NOMO-1 treated with DMSO at 0.1 percent for 48 hours (cell line): ENCODE measurements at regions not wholly inside any gene's neighbourhood (a gene's known extent, or its start where the extent isn't known, plus 50 kb on each side); places are given as distances from the start of the nearest gene placed in this dataset.

Experiments used
- DNase-seq: peaks from one replicate; lab custom pipeline; 2025; ENCODE audit not compliant: unreplicated experiment; lab: John Stamatoyannopoulos, UW

DNA sequence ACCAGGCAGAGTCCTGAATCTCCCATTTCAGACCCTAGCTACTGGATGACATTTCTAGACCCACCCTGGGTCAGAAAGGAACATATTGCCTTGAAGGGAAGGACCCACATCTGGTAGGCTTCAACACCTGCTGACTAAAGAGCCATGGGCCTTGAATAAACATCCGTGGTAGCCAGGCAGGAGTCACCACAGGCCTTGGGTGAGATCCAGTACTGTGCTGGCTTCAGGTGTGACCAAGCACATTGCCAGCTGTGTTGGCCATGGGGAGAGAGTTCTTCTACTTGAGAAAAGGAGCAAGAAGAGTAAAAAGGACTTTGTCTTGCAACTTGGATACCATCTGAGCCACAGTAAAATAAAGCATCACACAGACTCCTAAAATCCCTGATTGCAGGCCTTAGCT is 332.6 kb downstream of the SLC16A7 start:
- DNase-seq = no peak

DNA sequence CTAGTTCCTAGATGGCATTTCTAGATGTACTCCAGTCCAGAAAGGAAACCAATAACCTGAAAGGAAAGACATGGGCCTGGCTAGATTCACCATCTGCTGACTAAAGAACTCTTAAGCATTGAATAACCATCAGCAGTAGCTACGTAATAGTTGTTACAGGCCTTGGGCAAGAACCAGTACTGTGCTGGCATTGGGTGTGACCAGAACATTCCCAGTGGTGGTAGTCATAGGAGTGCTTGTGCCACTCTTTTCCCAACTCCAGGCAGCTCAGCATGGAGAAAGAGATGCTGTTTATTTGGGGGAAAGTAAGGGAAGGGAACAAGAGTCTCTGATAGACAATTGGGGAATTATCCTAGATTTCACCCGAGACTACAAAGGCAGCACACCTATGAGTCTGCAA is 333.3 kb downstream of the SLC16A7 start:
- no peak for DNase-seq

DNA sequence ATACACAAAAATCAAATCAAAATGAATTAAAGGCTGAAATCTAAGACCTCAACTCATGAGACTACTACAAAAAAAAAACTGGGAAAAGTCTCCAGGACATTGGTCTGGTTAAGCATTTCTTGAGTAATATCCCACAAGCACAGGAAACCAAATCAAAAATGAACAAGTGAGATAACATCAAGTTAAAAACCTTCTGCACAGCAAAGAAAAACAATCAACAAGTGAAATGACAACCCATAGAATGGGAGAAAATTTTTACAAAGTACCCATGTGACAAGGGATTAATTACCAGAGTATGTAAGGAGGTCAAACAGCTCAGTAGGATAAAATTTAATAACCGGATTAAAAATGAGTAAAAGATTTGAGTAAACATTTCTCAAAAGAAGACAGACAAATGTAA is 338.7 kb downstream of the SLC16A7 start:
- DNase-seq = no peak

DNA sequence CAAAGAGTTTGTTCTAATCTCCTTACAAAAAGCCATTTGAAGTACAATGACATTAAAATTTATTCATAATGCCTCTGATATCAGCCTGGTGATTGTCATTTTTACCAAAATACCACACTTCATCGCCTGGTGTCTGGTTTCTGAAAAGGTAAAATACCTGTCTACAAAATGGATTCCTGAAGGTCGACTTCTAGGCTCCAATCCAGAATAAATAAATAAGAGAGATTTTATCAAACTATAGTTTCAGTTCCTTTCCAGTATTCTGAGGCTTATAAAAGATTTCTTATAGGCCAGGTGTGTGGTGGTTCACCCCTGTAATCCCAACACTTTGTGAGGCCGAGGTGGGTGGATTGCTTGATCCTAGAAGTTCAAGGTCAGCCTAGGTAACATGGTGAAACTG is 340.7 kb downstream of the SLC16A7 start:
- no peak for DNase-seq

DNA sequence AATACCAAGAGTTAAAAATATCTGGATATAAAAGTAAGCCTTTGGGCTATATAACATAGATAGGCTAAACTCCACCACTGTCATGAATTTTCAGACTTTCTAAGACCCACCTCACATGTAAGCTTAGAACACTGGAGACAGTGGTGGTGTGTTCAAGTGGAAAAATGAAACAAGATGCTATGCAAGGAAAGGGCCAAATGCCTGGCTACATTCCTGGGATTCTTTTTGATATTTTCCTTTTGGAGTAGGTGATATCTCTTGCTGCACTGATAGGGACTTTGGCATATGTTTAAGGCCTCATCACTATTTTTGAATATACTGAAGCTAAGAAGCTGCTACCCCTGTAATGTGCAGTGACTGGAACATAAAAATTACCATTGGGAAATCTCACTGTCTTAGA is 341.3 kb downstream of the SLC16A7 start:
- DNase-seq = no peak

DNA sequence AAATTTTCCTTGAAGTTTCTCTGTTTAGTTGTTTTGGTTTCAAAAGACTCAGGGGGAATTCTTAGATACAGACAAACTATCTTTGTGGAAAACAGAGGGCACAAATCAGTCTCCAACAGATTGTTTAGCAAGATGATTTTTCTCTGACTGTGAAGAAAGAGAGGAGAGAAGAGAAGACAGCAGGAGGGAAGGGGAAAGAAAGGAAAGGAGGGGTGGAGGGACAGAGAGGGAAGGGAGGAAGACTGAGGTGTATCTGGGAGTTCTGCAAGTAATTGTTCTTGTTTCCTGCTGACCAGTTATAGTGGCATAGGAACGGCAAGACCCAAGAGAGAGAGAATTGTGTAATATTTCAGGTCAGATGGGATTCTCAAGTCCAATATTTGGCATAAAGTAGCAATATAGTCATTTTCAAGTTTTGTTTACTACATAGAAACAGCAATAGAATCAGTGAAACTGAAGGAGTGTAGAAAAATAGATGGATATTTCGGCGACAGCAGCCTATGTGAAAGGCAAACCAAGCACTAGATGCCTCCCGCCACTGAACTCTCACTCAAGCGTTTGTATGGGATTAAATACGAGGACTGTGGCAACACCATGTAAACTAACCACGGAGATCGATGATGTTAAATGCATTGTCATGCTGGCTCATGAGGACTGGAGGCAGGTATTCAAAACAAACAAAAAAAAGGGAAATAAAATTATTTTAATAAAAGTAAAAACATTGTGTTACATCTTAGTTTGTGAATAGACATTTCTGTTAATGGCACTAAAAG is 342.5 kb downstream of the SLC16A7 start:
- no peak for DNase-seq

DNA sequence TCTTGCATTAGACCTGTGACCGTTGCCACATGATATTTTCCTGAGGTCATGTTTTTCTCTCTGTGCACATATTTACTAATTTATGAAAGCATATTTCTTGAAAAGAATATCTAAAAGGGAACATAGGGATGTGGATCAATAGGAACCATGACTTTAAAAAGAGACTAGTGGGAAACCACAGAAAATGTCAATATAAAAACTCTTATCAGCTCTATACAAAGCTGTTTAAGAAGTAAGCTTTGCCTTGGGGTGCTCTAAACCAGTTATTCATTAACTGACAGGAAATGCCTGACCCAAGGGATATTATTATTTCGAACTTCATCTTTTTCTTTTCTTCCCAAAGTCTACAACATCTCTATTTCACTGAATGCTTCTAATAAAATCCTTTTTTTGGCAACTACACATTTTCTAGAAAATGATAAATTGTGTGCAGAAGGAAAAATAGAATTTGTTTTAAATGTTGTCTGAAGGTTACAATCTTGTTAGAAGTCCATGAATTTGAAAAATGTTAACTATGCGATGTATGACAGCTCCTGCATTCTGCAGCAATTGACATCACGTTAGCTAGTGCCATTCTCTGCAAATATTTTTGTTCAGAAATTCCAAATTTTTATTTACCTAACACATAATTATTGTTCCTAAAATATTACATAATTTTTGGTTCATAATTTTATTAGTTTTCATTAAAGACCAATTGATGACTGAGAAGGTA is 345.0 kb downstream of the SLC16A7 start:
- DNase-seq = no peak

DNA sequence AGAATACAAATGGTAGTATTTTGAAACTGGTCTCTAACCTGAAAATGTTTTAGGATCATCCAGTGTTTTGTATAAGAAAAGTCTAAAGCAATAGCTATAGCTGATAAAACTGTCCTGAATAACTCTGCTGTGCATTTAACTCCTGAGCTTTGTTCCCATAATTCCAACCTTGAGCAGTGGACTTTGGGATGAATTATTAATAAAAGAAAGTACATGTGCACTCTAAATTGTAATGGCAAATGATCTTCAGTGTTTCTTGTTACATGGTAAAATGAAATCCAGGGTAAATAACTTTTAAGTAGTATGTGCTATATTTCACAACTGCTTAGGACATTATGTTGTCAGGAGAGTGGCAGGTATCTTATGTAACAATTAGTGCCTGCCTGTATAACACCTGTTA is 345.6 kb downstream of the SLC16A7 start:
- no peak for DNase-seq

DNA sequence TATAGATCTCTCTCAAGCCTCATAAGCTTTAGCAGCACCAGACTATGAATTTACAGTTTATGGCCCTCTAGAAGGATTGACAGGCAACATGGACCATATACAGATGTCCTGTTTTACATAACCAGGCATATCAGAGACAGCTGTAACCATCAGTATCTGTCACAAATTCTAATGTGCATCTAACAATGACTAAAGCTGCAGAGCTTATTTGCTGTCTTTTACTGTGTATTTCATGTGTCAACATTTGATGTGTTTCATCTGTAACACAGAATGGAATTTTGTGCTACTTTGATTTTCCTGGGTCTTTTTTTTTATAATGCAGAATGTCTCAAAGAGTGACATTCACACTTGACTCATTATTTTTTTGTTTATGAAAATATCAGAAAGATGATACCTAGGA is 348.3 kb downstream of the SLC16A7 start:
- no peak for DNase-seq

DNA sequence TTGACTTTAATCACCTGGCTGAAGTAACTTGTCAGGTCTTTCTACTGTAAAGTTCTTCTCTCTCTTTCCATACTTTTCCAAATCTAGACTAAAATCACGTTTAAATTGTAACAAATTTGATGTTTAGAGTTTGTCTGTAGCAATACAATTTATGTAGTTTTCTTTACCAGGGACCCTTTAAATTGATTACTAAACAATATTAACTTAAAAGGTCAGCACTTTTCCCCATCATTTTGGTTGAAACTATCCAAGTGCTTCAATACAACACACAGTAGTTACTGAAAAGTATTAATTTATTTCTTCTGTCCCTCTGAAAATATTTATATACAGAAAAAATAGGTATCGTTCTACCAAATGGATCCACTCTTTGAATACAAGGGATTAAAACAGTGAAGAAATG is 350.8 kb downstream of the SLC16A7 start:
- no peak for DNase-seq

DNA sequence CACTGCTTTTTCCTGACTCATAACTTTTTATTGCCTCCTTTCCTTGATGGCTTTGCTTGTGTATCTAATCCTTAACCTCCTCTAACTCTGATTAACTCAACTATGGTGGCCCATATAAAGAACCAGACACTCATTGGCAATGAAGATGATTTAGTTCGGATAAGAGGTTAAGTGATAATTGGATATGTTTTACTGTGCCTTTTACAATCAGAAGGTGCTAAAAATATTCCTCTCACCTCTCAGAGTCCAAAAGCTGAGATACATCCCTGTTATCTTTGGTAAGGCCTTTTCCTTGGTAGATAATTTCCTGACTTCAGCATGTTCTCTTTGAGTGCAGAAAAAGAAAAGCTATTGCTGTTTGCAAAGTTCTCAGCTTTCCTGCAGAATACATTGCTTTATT is 367.7 kb downstream of the SLC16A7 start:
- no peak for DNase-seq

DNA sequence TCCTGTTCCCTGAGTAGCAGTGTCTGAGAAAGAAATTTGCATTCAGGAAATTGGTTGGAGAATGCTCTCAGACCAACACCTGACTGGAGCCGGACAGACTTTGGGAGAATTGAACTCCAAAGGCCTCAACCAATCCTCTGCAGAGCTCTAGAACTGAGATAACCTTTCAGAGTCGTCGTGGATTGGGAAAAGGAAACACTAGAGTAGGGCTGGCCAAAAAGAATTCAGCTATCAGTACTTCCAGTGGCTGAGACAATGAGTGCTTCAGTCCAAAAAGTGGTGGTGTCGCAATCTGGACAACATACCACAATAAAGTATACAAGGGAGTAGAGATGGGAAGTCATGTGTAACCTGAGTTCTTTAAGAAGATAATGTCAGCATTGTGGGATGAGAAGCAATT is 377.1 kb downstream of the SLC16A7 start:
- no peak for DNase-seq

DNA sequence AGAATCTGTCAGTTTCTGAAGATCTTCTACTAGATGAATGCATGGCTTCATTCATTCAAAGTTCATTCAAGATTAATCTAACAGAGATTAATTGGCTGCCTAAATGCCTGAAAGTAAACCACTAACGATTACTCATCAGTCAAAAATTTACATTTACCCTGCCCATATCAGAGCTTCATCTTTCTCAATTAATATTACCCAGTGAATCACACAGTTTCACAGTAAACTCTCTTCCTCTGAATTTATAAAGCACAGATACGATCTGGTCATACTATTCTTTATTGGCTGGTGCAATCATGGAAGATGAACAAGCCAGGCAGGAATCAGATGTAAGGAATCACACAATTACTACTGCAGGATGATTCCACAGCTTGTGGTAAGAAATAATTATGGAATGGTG is 377.7 kb downstream of the SLC16A7 start:
- no peak for DNase-seq

DNA sequence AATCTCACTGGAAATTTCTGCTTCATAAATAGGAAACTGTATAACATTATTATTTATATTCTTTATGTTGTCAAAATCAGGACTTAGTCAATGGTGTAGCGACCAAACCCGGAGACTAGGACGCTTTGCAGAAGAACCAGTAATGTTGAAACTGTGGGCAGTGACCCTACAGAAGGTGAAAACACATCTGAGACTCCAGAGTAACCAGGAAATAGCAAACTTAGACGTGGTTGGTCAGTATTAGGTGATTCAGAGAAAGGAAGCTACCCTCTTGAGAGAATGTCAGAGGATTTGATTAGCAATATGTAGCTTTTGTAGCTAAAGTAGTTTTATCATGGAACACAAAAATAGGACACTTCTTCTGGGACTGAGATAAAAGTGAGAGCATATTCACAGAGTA is 381.9 kb downstream of the SLC16A7 start:
- no peak for DNase-seq

DNA sequence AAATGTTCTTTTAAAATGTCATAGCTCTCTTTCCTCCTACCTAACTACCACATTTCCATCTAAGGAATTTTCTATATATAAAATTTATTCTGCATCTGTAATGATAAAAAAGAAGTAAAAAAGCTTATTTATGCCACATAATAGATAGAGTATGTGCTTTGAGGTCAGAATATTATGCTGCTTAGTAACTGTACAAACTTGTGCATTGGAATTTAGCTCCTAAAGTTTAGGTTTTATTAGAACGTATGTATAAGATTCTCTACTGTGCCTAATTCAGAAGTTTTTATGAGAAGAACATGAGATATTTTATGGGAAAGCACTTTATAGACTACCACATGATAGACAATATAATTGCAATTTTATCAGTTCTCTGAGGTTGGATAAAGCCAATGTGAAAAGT is 384.6 kb downstream of the SLC16A7 start:
- DNase-seq = no peak

DNA sequence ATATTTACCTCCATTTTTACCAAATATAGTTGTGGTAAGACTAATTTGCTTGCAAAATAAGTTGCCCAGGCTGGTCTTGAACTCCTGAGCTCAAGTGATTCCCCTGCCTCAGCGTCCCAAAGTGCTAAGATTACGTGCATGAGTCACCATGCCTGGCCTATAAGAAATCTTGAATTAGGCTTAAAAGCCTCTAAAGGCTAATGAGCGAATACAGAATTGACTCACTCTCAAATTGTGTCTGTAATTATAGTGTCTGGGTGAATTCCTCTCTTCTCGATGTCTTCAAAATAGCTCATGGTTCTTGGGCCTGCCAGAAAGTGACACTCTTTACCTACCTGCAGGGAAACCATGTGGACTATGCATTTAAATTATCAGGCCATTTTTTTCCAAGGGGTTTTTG is 403.5 kb downstream of the SLC16A7 start:
- no peak for DNase-seq

DNA sequence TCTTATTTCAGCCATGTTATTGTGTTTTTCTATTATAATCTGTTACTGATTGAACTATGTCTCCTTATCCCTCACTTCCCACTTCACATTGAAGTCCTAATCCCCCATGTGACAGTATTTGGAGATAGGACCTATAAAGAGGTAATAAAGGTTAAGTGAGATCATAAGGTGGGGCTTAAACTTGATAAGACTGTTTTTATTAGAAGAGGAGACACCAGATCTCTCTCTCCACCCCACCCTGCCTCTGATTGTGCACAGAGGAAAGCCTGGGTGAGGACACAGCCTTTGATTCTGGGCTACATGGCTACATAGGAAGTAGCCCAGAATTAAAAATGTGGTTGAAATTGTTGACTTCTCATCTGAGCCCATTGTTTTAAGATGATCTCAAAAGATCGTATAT is 414.7 kb downstream of the SLC16A7 start:
- no peak for DNase-seq

DNA sequence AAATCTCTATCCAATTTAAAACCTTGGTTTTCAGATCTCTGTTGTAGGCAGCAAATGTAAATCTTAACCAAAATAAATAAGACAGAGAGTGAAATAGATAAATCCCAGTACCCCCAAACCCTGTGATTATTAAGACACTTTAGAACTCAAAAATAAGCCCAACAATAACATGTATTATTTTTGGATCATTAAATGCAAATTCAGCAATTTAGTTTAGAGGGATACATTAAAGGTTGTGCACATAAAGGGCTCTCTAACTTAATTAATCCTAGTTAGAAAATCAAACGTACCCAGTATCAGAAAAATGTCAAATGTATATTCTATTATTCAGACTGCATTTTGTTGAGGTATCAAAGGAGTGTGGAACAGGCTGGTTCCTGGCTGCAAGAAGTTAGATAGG is 416.8 kb downstream of the SLC16A7 start:
- DNase-seq = no peak

DNA sequence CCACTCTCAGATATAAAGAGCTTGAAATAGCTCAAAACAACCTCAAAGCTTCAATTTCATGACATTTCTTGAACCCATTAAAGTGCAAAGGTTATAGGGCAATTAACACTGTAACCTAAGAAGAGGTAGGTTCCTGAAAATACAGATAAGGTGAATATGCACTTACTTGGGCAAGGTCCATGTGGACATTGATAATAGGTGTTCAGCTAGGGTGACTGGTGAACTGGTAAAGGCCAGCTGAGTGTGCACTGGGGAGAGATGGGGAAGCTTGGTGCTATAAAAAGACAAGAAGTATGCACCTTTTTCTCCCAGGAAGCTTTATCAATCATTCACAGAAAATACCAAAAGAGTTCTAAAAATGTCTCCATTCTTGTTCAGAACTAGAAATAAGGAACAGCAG is 418.6 kb downstream of the SLC16A7 start:
- DNase-seq = no peak

DNA sequence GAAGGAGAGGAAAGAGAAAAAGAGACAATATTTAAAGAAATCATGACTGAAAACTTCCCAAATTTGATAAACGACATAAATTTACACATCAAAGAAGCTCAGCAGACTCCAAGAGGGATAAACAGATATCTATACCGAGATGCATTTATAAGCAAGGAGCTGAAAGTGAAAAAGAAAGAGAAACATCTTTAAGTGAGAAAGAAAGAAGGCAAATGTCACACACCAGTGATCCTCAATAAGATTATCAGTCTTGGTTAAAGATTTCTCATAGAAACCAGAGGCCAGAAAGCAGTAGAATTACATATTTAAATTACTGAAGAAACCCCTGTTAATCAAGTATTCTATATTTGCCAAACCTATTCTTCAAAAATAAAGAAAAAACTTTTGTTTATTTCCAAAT is 424.2 kb downstream of the SLC16A7 start:
- DNase-seq = no peak

DNA sequence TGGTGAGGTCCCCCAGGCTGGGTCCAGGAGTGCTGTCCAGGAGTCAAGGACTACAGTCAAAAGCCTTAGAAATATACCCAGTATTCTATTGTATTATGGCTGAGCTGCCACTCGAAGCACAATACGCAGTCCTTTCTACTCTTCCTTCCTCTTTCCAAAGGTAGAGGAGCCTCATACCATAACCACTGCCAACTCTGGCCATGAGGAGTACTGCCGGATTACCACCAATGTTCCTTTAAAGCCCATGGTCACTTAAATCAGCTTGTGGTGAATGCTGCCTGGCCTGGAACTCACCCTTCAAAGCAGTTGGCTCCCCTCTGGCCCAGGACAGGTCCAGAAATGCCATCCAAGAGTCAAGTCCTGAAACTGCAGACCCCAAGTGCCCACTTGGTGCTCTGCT is 425.4 kb downstream of the SLC16A7 start:
- no peak for DNase-seq

DNA sequence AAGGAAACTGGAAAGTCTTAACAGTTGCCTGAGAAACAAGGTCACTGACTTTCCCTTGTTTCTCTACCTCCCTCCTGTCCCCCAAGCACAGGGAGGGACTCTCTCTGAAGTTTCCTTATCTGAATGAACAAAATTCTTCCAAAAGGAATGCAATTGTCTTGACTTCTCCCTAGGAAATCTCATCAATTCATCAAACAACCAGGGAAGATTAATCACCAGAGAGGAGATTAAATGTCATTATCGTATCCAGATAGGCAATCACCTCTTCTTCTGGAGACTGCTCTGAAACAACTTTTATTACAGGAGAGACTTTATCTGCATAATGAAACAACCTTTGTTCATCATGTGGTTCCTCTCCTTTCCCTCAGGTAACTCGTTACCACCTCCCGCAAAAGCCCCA is 431.4 kb downstream of the SLC16A7 start:
- no peak for DNase-seq

DNA sequence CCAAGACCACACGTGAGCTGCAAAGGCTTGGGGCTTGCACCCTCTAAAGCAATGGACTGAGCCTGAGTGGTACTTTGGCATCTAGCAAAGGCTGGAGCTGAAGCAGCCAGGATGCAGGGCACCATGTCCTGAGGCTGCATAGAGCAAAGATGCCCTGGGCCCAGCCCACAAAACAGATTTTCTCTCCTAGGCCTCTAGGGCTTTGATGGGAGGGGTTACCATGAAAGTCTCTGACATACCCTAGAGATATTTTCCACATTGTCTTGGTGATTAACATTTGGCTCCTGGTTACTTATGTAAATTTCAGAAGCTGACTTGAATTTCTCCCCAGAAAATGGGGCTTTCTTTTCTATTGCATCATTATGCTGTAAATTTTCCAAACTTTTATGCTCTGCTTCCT is 438.3 kb downstream of the SLC16A7 start:
- no peak for DNase-seq
